ENCODE measurements at regions not wholly inside any gene's neighbourhood (a gene's known extent, or its start where the extent isn't known, plus 50 kb on each side); places are given as distances from the start of the nearest gene placed in this dataset.

DNA sequence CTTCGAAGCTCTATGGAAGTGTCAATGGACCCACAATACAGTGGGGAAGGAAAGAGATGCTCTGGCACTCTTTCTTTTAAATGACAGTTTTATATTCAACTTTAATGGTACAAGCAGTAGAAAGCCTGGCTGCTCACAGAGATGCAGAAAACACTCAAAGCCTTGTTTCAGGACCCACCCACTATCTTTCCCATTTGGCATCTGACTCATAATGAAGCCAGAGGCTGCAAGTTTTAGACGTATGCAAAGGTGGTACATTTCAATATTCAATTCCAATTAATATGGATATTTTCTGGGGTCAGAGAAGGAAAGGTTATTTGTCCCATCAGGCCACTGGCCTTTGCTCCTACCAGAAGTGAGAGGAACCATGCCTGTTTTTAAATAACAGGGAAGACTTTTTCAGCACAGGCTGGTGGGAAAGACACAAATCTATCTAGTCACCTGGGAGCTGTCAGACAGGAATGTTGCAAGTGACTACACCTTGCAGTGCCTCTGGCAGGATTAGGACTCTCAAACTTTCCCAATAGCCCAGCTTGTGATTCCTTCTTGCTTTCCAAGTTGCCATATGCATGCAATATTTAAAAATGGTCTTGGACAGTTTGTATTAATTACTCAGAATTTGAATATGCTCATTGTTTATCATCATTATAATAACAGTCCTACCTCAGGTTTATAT lies 70.0 kb upstream of the RAB40AL start:
- no peak for TF ChIP-seq POLR2AphosphoS5 (IDR thresholded peaks at IDR 0.05; ENCODE audit: borderline replicate concordance, low read depth, low read length)
- TF ChIP-seq EZH2 (IDR thresholded peaks at IDR 0.05): no peak

Data from SK-N-MC (cell line).